Spinal cord (tissue), 9 donors: ENCODE measurements at regions not wholly inside any gene's neighbourhood (a gene's known extent, or its start where the extent isn't known, plus 50 kb on each side); places are given as distances from the start of the nearest gene placed in this dataset.
"Not testable (repeated sequence)": the region's sequence is repeated elsewhere in the genome, so short reads cannot be mapped to it uniquely, and the experiment has no call there.

Experiments
- DNase-seq, 6 donors: peaks; one replicate each; pipeline versions ENCODE4 v3.0.0 to v3.0.0-alpha.2; 2013 to 2015; ENCODE audit warnings: low spot score in 6 of 6, low read depth in 4 of 6
- H3K27ac ChIP-seq: one replicate; pipeline ENCODE4 v1.5.1; 2013; ENCODE audit warnings: low read depth, low read length, control low read depth
- H3K27me3 ChIP-seq: one replicate; pipeline ENCODE4 v1.6.1; 2013; ENCODE audit warnings: low read length; ENCODE audit not compliant: control insufficient read depth, insufficient read depth
- H3K36me3 ChIP-seq: one replicate; pipeline ENCODE4 v1.6.1; 2013; ENCODE audit warnings: low read length; ENCODE audit not compliant: control insufficient read depth, insufficient read depth
- H3K4me1 ChIP-seq: one replicate; pipeline ENCODE4 v1.6.1; 2013; ENCODE audit warnings: low read length; ENCODE audit not compliant: control insufficient read depth, insufficient read depth
- H3K4me3 ChIP-seq: one replicate; pipeline ENCODE4 v1.5.1; 2013; ENCODE audit warnings: low read depth, low read length, control low read depth
- H3K9me3 ChIP-seq: one replicate; pipeline ENCODE4 v1.6.1; 2013; ENCODE audit warnings: low read length; ENCODE audit not compliant: control insufficient read depth, insufficient read depth
- WGBS: methylation state at CpG from one replicate; pipeline ENCODE4 v1.1.5; 2013; ENCODE audit warnings: missing lambda C conversion rate; ENCODE audit not compliant: insufficient coverage; 5-methylcytosine and 5-hydroxymethylcytosine counted together
- donor health status: healthy.

DNA sequence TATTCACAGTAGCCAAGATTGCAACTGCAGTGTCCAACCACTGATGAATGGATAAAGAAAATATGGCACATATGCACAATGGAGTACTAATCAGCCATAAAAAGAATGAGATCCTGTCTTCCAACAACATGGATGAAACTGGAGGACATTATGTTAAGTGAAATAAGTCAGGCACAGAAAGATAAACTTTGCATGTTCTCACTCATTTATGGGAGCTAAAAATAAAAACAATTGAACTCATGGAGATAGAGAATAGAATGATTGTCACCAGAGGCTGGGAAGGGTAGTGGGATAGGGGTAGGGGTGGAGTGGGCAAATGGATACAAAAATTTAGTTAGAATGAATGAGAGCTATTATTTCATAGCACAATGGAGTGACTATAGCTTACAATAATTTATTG is 305.5 kb upstream of the ETAA1 start:
- Histone ChIP-seq H3K4me3 (no peak overlapping the region), H3K27ac (no peak overlapping the region), H3K9me3 (no peaks in the 10 kb centered on the region), H3K27me3 (no peaks in the 10 kb centered on the region), H3K4me1 (no peaks in the 10 kb centered on the region), H3K36me3 (no peaks in the 10 kb centered on the region)
- no peak for DNase-seq

DNA sequence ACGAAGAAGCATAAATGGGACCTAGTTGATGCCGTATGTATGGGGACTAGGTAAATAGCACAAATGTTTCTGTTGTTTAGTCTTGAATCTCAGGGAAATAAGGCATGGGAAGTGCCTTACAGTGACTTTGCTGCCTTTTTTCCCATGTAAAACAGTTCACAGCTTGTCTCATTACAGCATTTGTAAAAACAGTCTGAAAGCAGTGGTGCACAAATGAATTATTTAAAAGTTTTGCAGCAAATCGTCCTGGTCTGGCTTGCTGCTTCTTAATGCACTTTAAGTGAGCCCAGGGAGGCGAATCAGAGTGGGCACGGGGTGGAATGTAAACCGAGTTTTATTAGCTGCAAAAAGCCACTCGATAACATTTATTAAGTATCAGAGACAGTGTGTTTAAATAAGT is 302.0 kb upstream of the ETAA1 start:
- Histone ChIP-seq H3K36me3 (no peaks in the 10 kb centered on the region), H3K4me3 (no peak overlapping the region), H3K27me3 (no peaks in the 10 kb centered on the region), H3K9me3 (no peaks in the 10 kb centered on the region), H3K4me1 (no peaks in the 10 kb centered on the region), H3K27ac (no peak overlapping the region)
- WGBS = 24% methylated on average over 3 of the region's 7 CpGs
- peak in 2 of 6 donors; percentile 4 to 72 for DNase-seq

DNA sequence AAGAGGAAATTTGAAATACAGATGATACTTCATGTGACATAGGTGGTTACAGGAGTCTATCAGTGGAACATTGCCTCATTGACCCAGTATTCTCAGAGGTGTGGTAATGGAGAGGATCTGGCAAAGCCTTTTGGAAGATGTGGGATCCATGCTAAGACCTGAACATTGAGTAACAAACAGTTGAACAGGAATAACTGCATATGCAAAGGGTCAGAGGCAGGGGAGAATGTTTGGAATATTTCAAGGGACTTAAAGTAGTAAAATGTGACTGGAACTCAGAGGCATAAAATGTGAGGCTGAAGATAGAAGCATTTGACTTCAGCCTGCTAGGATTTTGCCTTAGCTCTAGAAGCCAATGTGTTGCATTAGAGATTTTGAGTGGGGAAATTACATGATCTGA is 300.2 kb upstream of the ETAA1 start:
- Histone ChIP-seq H3K27ac (no peak overlapping the region), H3K4me1 (no peaks in the 10 kb centered on the region), H3K36me3 (no peaks in the 10 kb centered on the region), H3K9me3 (no peaks in the 10 kb centered on the region), H3K4me3 (no peak overlapping the region), H3K27me3 (no peaks in the 10 kb centered on the region)
- no peak for DNase-seq

DNA sequence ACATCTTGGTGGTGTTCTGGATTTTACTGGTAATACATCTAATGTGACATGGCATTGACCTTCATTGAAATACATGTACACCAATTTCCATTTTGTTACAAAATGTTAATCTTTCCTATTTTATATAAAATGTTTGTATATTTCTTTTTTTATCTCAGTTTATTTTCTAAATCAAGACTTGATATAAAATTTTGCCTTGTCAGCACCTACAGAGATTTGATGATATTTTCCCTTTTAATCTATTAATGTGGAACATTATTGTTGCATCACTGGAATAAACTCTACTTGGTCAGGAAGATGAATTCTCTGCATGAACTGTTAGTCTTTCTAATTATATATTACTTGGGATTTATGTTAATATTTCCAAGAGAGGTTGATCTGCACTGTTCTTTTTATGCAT is 294.0 kb upstream of the ETAA1 start:
- DNase-seq = no peak
- no peaks in the 10 kb centered on the region for H3K4me1 ChIP-seq
- H3K36me3 ChIP-seq = no peaks in the 10 kb centered on the region
- H3K4me3 ChIP-seq = no peak overlapping the region
- H3K27me3 ChIP-seq = no peaks in the 10 kb centered on the region
- no peaks in the 10 kb centered on the region for H3K9me3 ChIP-seq
- no peak overlapping the region for H3K27ac ChIP-seq

DNA sequence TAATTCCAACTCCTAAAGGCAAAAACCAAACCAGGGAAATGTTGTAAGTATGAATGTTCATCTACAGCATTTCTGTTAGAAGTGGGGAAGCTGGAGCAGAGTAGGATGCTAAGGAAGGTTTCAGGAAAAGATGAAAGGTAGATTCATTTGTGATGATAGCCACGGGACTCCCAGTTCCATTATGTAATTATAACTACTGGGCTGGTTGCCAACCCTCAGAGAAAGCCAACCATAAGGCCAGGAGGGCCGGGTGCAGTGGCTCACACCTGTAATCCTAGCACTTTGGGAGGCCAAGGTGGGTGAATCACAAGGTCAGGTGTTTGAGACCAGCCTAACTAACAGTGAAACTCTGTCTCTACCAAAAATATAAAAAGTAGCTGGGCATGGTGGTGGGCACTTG is 288.9 kb upstream of the ETAA1 start:
- no peaks in the 10 kb centered on the region for H3K36me3 ChIP-seq
- no peak overlapping the region for H3K27ac ChIP-seq
- no peak for DNase-seq
- H3K4me3 ChIP-seq = no peak overlapping the region
- WGBS = no CpG with 5 or more reads among the region's 2 CpGs
- no peaks in the 10 kb centered on the region for H3K9me3 ChIP-seq
- H3K27me3 ChIP-seq = no peaks in the 10 kb centered on the region
- no peaks in the 10 kb centered on the region for H3K4me1 ChIP-seq

DNA sequence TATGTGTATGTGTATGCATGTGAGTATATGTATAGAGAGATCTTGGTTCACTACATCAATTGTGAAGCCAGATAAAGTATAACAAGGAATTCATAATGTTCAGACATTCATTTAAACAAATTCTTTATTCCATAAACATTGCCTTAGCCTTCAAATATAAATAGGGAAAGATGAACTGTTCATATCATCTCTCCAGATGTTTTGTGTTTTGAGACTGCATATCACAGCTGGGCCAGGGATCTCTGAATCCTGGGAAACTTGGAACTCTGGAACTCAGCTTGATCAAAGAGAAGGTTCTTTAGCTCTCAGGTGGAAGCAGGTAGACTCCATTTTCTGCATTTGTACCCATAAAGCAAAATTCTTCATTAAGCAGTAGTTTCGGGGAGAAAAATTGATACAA is 272.6 kb upstream of the ETAA1 start:
- H3K4me3 ChIP-seq = no peak overlapping the region
- no peaks in the 10 kb centered on the region for H3K4me1 ChIP-seq
- H3K27me3 ChIP-seq = no peaks in the 10 kb centered on the region
- H3K27ac ChIP-seq = no peak overlapping the region
- H3K36me3 ChIP-seq = no peaks in the 10 kb centered on the region
- H3K9me3 ChIP-seq = peaks cover 1% of the 10 kb centered on the region
- WGBS = no CpG with 5 or more reads among the region's 1 CpG
- no peak for DNase-seq

DNA sequence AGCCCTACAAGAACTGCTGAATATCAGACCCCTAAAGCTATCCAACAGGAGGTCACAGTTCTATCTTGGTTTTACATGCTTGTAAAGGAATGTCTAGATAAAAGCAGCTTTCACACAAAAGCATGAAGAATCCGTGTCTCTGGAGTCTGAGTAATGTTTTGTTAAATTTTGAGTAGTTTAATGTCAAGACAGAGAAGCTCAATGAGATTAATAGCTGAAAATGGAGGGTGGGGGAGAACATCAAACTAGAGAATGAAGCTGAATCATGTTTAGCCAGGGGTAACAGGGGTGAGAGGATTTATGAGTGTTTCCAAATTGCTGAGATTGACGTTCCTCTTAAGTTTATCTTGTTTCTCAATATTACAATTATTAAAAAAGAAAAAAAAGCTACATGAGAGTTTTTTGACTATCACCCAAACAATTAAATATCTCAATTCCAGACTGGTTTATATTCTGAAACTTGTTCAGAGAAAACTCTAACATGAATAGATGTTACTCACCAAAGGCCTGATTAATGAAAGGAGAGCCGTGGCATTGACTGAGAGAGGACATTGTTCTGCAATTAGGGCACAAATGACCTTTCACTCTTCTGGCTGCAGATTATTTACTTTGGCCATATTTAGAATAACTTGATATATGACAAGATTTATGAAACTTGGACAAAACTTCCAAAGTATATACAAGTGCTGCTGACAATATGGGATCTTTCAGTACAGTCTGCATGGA is 266.4 kb upstream of the ETAA1 start:
- Histone ChIP-seq H3K4me1 (no peaks in the 10 kb centered on the region), H3K4me3 (no peak overlapping the region), H3K27ac (no peak overlapping the region), H3K27me3 (no peaks in the 10 kb centered on the region), H3K9me3 (no peaks in the 10 kb centered on the region), H3K36me3 (no peaks in the 10 kb centered on the region)
- WGBS = 67% methylated on average over 1 of the region's 3 CpGs
- DNase-seq = peak in 1 of 6 donors; percentile 12

DNA sequence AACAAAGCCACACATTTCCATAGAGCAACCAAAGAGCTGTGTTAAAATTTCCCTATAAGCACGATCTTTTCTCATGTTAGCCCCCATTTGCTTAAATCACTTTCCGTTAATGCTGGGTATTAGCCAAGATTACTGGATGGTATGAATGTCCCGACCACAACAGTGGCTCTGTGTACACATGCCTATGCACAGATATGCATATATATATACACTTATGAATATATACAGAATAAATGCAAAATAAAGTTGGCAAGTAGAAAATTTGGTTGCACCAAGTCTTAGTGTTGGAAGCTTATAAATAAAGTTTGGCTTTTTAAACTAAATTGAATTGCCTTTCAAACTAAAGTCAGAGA is 265.9 kb upstream of the ETAA1 start:
- H3K4me3 ChIP-seq = no peak overlapping the region
- H3K27ac ChIP-seq = no peak overlapping the region
- H3K4me1 ChIP-seq = no peaks in the 10 kb centered on the region
- H3K27me3 ChIP-seq = no peaks in the 10 kb centered on the region
- no peaks in the 10 kb centered on the region for H3K9me3 ChIP-seq
- no peaks in the 10 kb centered on the region for H3K36me3 ChIP-seq
- no peak for DNase-seq
- WGBS = no CpG with 5 or more reads among the region's 3 CpGs

DNA sequence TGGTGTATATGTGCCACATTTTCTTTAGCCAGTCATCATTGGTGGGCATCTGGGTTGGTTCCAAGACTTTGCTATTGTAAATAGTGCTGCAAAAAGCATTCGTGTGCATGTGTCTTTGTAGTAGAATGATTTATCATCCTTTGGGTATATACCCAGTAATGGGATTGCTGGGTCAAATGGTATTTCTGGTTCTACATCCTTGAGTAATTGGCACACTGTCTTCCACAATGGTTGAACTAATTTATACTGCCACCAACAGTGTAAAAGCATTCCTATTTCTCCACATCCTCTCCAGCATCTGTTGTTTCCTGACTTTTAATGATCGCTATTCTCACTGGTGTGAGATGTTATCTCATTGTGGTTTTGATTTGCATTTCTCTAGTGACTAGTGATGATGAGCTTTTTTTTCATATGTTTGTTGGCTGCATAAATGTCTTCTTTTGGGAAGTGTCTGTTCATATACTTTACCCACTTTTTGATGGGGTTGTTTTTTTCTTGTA is 264.6 kb upstream of the ETAA1 start:
- not testable (repeated sequence) for H3K4me3 ChIP-seq, H3K27ac ChIP-seq, H3K36me3 ChIP-seq, H3K4me1 ChIP-seq, H3K27me3 ChIP-seq, DNase-seq, H3K9me3 ChIP-seq
- WGBS = 60% methylated on average over 1 of the region's 2 CpGs

DNA sequence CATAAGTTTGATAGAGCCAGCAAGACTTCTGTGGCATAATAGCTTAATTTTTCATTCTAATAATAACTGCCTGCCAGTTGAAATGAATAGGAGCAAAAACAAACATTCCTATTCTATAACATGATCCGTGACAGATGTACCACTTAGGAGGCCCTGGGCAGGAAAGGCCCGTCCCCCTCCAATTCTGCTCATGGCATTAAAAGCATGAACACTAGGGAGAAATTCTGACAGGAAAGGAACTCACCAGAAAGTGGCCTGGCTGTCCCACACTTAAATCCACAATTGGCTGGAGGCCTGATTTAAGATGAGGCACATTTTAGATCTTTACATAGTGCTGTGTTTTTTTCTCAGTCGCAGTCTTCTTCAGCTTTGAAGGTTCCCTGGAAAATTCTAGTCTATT is 261.9 kb upstream of the ETAA1 start:
- H3K9me3 ChIP-seq = no peaks in the 10 kb centered on the region
- no CpG with 5 or more reads among the region's 3 CpGs for WGBS
- no peaks in the 10 kb centered on the region for H3K36me3 ChIP-seq
- peak in 1 of 6 donors; percentile 7 for DNase-seq
- H3K27me3 ChIP-seq = no peaks in the 10 kb centered on the region
- no peak overlapping the region for H3K4me3 ChIP-seq
- no peaks in the 10 kb centered on the region for H3K4me1 ChIP-seq
- no peak overlapping the region for H3K27ac ChIP-seq
